Posterior vena cava (tissue), 2 donors: ENCODE measurements at regions not wholly inside any gene's neighbourhood (a gene's known extent, or its start where the extent isn't known, plus 50 kb on each side); places are given as distances from the start of the nearest gene placed in this dataset.

Source experiments
- DNase-seq: peaks from one replicate; pipeline ENCODE4 v3.0.0-alpha.2; 2020; ENCODE audit warnings: low spot score
- intact Hi-C, 2 donors: fragments of 100-400 bp; cut with DNase I; formaldehyde crosslinking; loops; one replicate each; pipeline versions ENCODE4 v1.14.1 to v1.14.2; 2022 to 2023
- donor health status: DM: yes; HTN: yes; CAD: no.
- donor health status: DM: yes; HTN: yes; CAD: no.

DNA sequence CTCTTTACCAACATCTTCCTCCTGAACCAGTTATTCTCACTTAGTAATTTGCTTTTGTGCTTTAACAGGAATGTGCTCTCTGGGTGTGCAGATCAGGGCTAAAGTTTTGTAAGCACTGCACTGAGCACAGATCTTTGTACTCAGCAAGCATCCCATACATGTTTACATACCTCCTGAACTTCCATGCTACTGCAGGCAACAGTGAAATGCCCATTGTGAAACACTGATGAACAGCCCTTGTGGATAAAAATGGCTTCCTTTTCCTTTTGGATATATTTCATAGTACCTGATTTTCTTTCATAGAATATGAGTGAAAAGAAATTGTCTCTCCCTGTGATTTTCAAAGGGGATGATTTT, 855.9 kb downstream of the MCTP2 start:
- intact Hi-C loops, result no loop called here
- DNase-seq, result no peak

- intact Hi-C loops, result no loop called here
- DNase-seq, result no peak
Measured at GRCh38 chr15:95091444-95091843, 860.1 kb downstream of the MCTP2 start.

GRCh38 chr15:95095250-95095649, 863.9 kb downstream of the MCTP2 start:
- intact Hi-C loops, result no loop called here
- no peak for DNase-seq

DNA sequence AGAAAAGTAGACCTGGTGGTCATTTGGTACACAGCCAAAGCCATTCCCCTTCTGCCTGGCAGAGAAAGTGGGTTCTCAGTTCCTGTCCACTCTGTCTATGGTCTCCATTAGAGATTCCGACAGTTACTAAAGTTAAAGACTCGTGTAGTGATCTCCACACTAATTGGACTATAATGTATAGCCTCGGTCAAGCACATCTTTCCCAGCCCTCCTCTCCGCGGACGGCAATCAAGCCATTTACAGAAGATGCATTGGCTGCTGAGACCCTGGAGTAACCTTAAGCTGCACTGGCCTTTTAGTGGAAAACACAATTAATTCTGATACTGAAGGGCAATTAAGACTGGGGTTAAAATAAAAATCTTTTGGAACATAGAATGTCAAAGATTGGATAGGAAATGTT, 865.3 kb downstream of the MCTP2 start:
- no peak for DNase-seq

GRCh38 chr15:95097361-95097760, 866.0 kb downstream of the MCTP2 start:
- intact Hi-C loops, result no loop called here
- no peak for DNase-seq

More for the DNA sequence above, 865.3 kb downstream of the MCTP2 start:
- intact Hi-C loops, result no loop called here

DNA sequence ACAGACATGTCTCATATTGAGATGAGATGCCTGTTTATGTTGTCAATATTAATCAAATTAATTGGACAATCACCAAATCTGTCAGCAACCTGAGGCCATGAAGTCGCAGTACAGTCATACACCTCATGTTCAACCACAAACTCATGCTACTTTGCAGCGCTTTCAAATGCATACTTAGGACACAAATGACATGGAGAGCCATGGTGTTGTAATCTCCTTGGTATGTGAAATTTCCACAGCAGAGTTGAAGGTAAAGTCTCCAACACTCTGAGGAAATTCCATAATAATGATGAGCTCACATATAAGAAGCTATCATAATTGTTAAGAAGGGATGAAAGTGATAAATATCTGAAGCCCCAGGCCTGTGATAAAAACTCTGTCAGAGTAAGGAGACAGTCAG, 873.9 kb downstream of the MCTP2 start:
- no peak for DNase-seq
- intact Hi-C loops, result no loop called here

- no peak for DNase-seq
- intact Hi-C loops, result no loop called here
Measured at GRCh38 chr15:95106801-95107200, 875.4 kb downstream of the MCTP2 start.

DNA sequence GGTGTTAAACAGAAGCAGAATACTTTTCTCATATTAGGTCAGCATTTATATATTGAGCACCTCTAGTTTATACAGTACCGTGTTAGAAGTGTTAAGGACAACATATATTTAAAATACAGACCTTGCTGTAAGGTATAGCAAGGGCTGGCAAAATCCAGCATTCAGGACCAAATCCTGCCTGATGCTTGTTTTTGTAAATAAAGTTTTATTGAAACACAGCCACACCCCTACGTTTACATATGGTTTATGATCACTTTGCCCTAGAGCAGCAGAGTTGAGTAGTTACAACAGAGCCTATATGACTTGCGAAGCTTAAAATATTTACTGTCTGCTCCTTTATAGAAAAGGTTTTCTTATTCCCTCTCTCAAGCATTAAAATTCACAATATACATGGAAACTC, 877.3 kb downstream of the MCTP2 start:
- intact Hi-C loops, result no loop called here
- DNase-seq, result no peak

DNA sequence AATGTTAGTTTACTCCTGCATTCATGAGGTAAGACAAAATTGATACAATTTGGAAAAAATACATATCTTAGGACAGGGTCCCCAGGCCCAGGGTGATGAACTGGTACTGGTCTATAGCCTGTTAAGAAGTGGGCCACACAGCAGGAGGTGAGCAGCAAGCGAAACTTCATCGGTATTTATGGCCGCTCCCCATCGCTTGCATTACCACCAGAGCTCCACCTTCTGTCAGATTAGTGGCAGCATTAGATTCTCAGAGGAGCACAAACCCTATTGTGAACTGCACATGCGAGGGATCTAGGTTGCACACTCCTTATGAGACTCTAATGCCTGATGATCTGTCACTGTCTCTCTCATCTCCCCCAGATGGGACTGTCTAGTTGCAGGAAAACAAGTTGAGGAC, 880.6 kb downstream of the MCTP2 start:
- DNase-seq, result no peak
- intact Hi-C loops, result loop anchor here in 1 of 2 donors (5.0 kb wide), 1 partner anchor 1430 kb away; no protein-coding TSS in a partner anchor

DNA sequence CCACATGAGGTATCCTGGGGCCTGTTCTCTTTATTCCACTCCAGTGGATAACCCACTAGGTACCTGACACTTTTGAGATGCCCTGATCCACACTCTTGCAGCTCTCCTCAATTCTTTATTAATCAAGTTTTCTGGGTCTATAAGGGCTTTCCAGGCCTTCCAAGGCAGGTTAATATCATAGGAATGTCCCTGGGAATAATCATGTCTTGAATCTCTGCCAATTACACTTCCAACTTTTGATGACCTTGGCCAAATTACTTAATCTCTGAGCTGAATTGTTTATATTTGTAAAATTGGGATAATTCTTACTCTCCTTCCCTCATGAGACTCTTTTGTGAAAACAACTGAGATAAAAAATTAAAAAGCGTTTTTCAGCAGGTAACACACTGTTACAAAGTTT, 881.7 kb downstream of the MCTP2 start:
- no peak for DNase-seq
- intact Hi-C loops, result loop anchor here in 1 of 2 donors (5.0 kb wide), 1 partner anchor 1429 kb away; no protein-coding TSS in a partner anchor

- intact Hi-C loops, result no loop called here
- DNase-seq, result no peak
Measured at GRCh38 chr15:95119041-95119610, 887.8 kb downstream of the MCTP2 start.

- intact Hi-C loops, result no loop called here
- no peak for DNase-seq
Measured at GRCh38 chr15:95120595-95120994, 889.2 kb downstream of the MCTP2 start.

DNA sequence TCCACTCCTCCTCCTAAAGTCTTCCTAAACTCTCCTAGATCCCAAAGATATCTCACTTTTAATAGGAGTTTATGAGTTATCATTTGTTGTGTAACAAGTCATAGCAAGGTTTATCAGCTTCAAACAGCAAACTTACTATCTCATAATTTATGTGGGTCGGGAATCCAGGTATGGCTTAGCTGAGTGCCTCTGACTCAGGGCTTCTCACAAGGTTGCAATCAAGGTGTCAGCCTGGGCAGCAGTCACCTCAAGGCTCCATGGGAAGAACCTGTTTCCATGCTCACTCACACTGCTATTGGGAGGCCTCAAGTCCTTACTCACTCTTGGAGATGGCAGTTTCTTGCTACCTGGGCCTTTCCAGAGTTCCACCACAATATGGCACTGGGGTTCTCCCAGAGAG, 889.8 kb downstream of the MCTP2 start:
- intact Hi-C loops, result no loop called here
- DNase-seq, result no peak

- DNase-seq, result no peak
- intact Hi-C loops, result no loop called here
Measured at GRCh38 chr15:95125803-95126202, 894.4 kb downstream of the MCTP2 start.

DNA sequence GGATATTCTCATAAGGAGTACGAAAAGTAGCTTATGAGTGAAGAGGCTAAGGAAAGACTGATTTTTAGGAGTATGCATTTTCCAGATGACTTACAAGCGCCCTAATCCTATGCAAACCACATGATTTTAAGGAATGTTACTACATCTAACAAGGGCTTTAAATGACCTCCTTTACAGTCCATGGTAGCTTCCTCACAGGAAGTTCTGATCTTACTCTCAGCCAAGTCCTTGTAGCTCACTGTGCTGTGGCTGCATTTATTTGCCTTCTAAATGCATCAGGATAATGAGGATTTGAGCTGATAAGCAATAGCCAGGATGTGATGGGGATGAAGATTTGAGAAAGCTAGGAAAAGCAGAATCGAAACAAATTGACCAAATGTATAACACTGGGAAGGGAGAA, 896.0 kb downstream of the MCTP2 start:
- intact Hi-C loops, result no loop called here

DNA sequence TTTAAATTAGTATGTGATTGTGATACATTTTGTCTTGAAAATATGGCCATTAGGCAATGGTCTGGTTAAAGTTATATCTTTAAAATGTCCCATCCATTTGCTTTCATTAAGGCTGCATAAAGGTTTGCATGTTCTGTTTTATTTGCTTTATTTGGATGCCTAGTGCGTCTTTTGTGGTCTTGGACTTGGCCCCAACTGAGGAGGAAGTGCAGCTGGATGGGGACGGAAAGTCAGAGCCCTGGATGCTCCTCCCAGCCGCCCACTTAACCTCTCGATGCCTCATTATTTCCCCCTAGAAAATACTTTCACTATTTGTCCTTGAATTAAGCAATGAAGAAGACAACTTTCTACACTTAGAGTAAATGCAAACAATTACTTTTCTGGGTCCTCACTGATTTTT, 898.2 kb downstream of the MCTP2 start:
- no peak for DNase-seq
- intact Hi-C loops, result no loop called here

More for the DNA sequence above, 896.0 kb downstream of the MCTP2 start:
- DNase-seq, result no peak

DNA sequence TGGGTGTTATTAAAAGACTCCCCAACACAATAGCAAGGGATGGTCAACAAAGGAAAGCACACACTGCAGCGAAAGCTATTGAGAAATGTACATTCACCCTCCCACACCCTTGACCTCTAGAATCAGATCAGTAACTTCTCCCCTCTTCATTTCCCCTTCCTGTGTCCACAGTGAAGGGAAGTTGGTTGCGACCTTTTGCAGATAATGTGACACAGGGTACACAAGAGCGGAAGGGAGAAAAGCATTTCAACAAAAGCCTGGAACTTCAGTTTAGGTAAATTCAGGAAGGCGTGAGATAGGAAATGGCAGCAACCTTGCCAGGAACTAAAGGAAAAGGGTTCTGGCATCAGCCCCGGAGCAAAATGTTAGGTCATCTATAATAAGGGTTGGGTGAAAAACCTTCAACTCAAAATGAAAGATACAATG, 899.8 kb downstream of the MCTP2 start:
- no peak for DNase-seq
- intact Hi-C loops, result no loop called here

- no peak for DNase-seq
- intact Hi-C loops, result no loop called here
Measured at GRCh38 chr15:95132774-95133173, 901.4 kb downstream of the MCTP2 start.

GRCh38 chr15:95134431-95135110, 903.2 kb downstream of the MCTP2 start:
- intact Hi-C loops, result no loop called here
- DNase-seq, result no peak

- intact Hi-C loops, result no loop called here
- DNase-seq, result no peak
Measured at GRCh38 chr15:95138604-95139270, 907.4 kb downstream of the MCTP2 start.

DNA sequence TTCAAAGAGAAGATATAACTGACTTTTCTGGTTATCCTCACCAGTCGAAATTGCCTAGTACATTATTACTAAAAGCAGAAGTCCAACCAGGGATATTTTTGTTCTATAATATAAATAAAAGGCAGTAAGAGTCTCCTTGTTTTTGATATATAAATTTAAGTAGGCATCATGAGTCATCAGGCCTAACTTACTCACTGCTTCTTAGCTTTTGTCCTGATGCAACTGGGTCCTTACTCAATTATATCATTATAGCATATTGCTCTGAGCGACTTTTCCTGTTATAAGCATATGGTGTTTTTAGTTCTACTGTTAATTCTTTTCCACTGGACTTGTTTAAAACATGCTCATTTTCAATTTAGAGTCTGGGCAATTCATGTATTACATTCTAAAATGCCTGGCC, 910.1 kb downstream of the MCTP2 start:
- intact Hi-C loops, result no loop called here
- no peak for DNase-seq
